ENCODE measurements at regions not wholly inside any gene's neighbourhood (a gene's known extent, or its start where the extent isn't known, plus 50 kb on each side); places are given as distances from the start of the nearest gene placed in this dataset.
A peak's percentile ranks its signal among the peaks of the same experiment; 100 is the strongest.

GRCh38 chr1:60742339-60742738 lies 340.0 kb upstream of the NFIA start:
- no peak for TF ChIP-seq CTCF (conservative IDR thresholded peaks at IDR 0.05)
- Mint-ChIP-seq H3K36me3 (no peaks in the 10 kb centered on the region), H3K27me3 (no peaks in the 10 kb centered on the region), H3K4me1 (ENCODE audit: unreplicated experiment) (peaks cover 20% of the 10 kb centered on the region), H3K27ac (no peak overlapping the region), H3K9me3 (no peaks in the 10 kb centered on the region), H3K4me3 (no peak overlapping the region)
- no peak for DNase-seq (ENCODE audit: extremely low spot score, unreplicated experiment)

- H3K4me1 Mint-ChIP-seq (ENCODE audit: unreplicated experiment): peaks cover 4% of the 10 kb centered on the region
- no peak overlapping the region for H3K27ac Mint-ChIP-seq
- no peak for TF ChIP-seq CTCF (conservative IDR thresholded peaks at IDR 0.05)
- H3K27me3 Mint-ChIP-seq: no peaks in the 10 kb centered on the region
- no peaks in the 10 kb centered on the region for H3K9me3 Mint-ChIP-seq
- no peak overlapping the region for H3K4me3 Mint-ChIP-seq
- DNase-seq (ENCODE audit: extremely low spot score, unreplicated experiment): no peak
- H3K36me3 Mint-ChIP-seq: no peaks in the 10 kb centered on the region
Observed at GRCh38 chr1:60740154-60740553, 342.2 kb upstream of the NFIA start.

GRCh38 chr1:60739729-60740128 lies 342.6 kb upstream of the NFIA start:
- Mint-ChIP-seq H3K27me3 (no peaks in the 10 kb centered on the region), H3K36me3 (no peaks in the 10 kb centered on the region), H3K4me1 (ENCODE audit: unreplicated experiment) (peaks cover 4% of the 10 kb centered on the region), H3K27ac (no peak overlapping the region), H3K4me3 (no peak overlapping the region), H3K9me3 (peaks cover 4% of the 10 kb centered on the region)
- no peak for TF ChIP-seq CTCF (conservative IDR thresholded peaks at IDR 0.05)
- no peak for DNase-seq (ENCODE audit: extremely low spot score, unreplicated experiment)

GRCh38 chr1:60732977-60733401 lies 349.4 kb upstream of the NFIA start:
- Mint-ChIP-seq H3K27ac (no peak overlapping the region), H3K36me3 (no peaks in the 10 kb centered on the region), H3K4me3 (no peak overlapping the region), H3K9me3 (peaks cover 11% of the 10 kb centered on the region), H3K4me1 (ENCODE audit: unreplicated experiment) (no peaks in the 10 kb centered on the region), H3K27me3 (no peaks in the 10 kb centered on the region)
- no peak for TF ChIP-seq CTCF (conservative IDR thresholded peaks at IDR 0.05)
- DNase-seq (ENCODE audit: extremely low spot score, unreplicated experiment): no peak

GRCh38 chr1:60731321-60731720 lies 351.0 kb upstream of the NFIA start:
- Mint-ChIP-seq H3K27me3 (no peaks in the 10 kb centered on the region), H3K36me3 (no peaks in the 10 kb centered on the region), H3K9me3 (peaks cover 11% of the 10 kb centered on the region), H3K4me3 (no peak overlapping the region), H3K4me1 (ENCODE audit: unreplicated experiment) (peaks cover 3% of the 10 kb centered on the region), H3K27ac (no peak overlapping the region)
- no peak for TF ChIP-seq CTCF (conservative IDR thresholded peaks at IDR 0.05)
- DNase-seq (ENCODE audit: extremely low spot score, unreplicated experiment): no peak

- no peaks in the 10 kb centered on the region for H3K27me3 Mint-ChIP-seq
- peaks cover 9% of the 10 kb centered on the region for H3K9me3 Mint-ChIP-seq
- no peak overlapping the region for H3K4me3 Mint-ChIP-seq
- DNase-seq (ENCODE audit: extremely low spot score, unreplicated experiment): no peak
- H3K36me3 Mint-ChIP-seq: no peaks in the 10 kb centered on the region
- H3K27ac Mint-ChIP-seq: peak overlapping the region; percentile 53
- no peak for TF ChIP-seq CTCF (conservative IDR thresholded peaks at IDR 0.05)
- H3K4me1 Mint-ChIP-seq (ENCODE audit: unreplicated experiment): peaks cover 3% of the 10 kb centered on the region
Observed at GRCh38 chr1:60727552-60727951, 354.8 kb upstream of the NFIA start.
